K562 (cell line): ENCODE measurements at regions not wholly inside any gene's neighbourhood (a gene's known extent, or its start where the extent isn't known, plus 50 kb on each side); places are given as distances from the start of the nearest gene placed in this dataset.

Experiments
- ATAC-seq: fragments of 200-7000 bp; cut with Tn5 transposase; 3 replicates; pipeline ENCODE4 v1.9.1; 2020; ENCODE audit warnings: moderate library complexity
- BruUV-seq: library from RNA; stranded (reverse); fragments of 400-500 nt; replicated peaks from 2 replicates; lab custom pipeline; 2021; lab: Mats Ljungman, UMichigan
- CTCF ChIA-PET: fragments of 300-600 bp; formaldehyde crosslinking; extraction: SDS; loops from one replicate; lab custom pipeline; 2021; ENCODE audit warnings: low intra/inter-chr PET ratio; lab: Yijun Ruan, JAX
- POLR2A ChIA-PET: fragments of 300-600, 350-650 bp; sonication (Branson Sonifier 250); formaldehyde crosslinking; extraction: SDS; loops from one replicate; lab custom pipeline; 2021; ENCODE audit warnings: antibody characterized with exemption, inconsistent platforms; lab: Yijun Ruan, JAX
- DNase-seq, 4 experiments: peaks; one replicate each; pipeline versions ENCODE4 v3.0.0 to v3.0.0-alpha.2; 2011 to 2018; ENCODE audit warnings: low spot score in 3 of 4, mixed read lengths in 3 of 4; ENCODE audit errors: extremely low read depth in 1 of 4
- FAIRE-seq: peaks from 2 replicates; lab custom pipeline; 2011; peaks lifted over from hg19 to GRCh38; lab: Jason Lieb, UNC
- H2AFZ ChIP-seq: 2 replicates; pipeline ENCODE4 v1.6.0; 2011; ENCODE audit warnings: low read depth, low read length, control low read depth, inconsistent platforms
- H3K27ac ChIP-seq: fragments of 200-600 bp; 3 replicates; pipeline ENCODE4 v1.8.0; 2011; ENCODE audit warnings: low read depth, mild to moderate bottlenecking, control low read depth, inconsistent platforms, low read length, moderate library complexity, mixed read lengths; ENCODE audit errors: extremely low read depth
- H3K27me3 ChIP-seq, 2 experiments: fragments of 300-600 bp in 1 of 2; 2 replicates in 1 of 2; 3 replicates in 1 of 2; pipeline versions ENCODE4 v1.6.0 to v1.8.0; 2011; ENCODE audit warnings: inconsistent platforms in 2 of 2, low read length in 2 of 2, mild to moderate bottlenecking in 1 of 2, mixed read lengths in 1 of 2, moderate library complexity in 1 of 2; ENCODE audit not compliant: control insufficient read depth in 2 of 2, insufficient read depth in 2 of 2
- H3K36me3 ChIP-seq: fragments of 300-600 bp; 3 replicates; pipeline ENCODE4 v1.8.0; 2011; ENCODE audit warnings: mild to moderate bottlenecking, low read length, inconsistent platforms; ENCODE audit not compliant: control insufficient read depth, insufficient read depth
- H3K4me1 ChIP-seq, 2 experiments: fragments of 200-600 bp in 1 of 2; replicated peaks in 1 of 2; 2 replicates in 1 of 2; 3 replicates in 1 of 2; pipeline versions ENCODE4 v1.5.1 to v1.8.0; 2011; ENCODE audit warnings: inconsistent platforms in 2 of 2, low read length in 2 of 2, mild to moderate bottlenecking in 1 of 2, mixed read lengths in 1 of 2, moderate library complexity in 1 of 2; ENCODE audit not compliant: control insufficient read depth in 2 of 2, insufficient read depth in 2 of 2
- H3K4me2 ChIP-seq: 2 replicates; pipeline ENCODE4 v1.6.1; 2011; ENCODE audit warnings: low read length, control low read depth, inconsistent platforms, mixed read lengths; ENCODE audit not compliant: insufficient read depth
- H3K4me3 ChIP-seq: fragments of 200-600 bp; sonication (generic), shearing (Covaris generic); 2 replicates; pipeline ENCODE4 v1.5.1; 2016; ENCODE audit warnings: control low read depth, inconsistent platforms
- H3K79me2 ChIP-seq: fragments of 200-600 bp; 3 replicates; pipeline ENCODE4 v1.8.0; 2011; ENCODE audit warnings: low read length, inconsistent platforms; ENCODE audit not compliant: control insufficient read depth, insufficient read depth
- H3K9ac ChIP-seq, 2 experiments: 2 replicates each; pipeline versions ENCODE4 v1.6.0 to v1.6.1; 2011; ENCODE audit warnings: low read depth in 2 of 2, low read length in 2 of 2, control low read depth in 1 of 2, inconsistent platforms in 1 of 2, mild to moderate bottlenecking in 1 of 2, mixed read lengths in 1 of 2; ENCODE audit not compliant: insufficient read depth in 1 of 2
- H3K9me1 ChIP-seq: one replicate; pipeline ENCODE4 v1.6.0; 2011; ENCODE audit warnings: inconsistent platforms, mild to moderate bottlenecking, low read length, moderate library complexity; ENCODE audit not compliant: control insufficient read depth, insufficient read depth
- H3K9me3 ChIP-seq: replicated peaks from 2 replicates; pipeline ENCODE4 v1.5.1; 2011; ENCODE audit warnings: low read depth, low read length, inconsistent platforms; ENCODE audit not compliant: control insufficient read depth, insufficient read depth
- H4K20me1 ChIP-seq: replicated peaks from 2 replicates; pipeline ENCODE4 v1.6.1; 2011; ENCODE audit warnings: low read length, inconsistent platforms, mixed read lengths; ENCODE audit not compliant: control insufficient read depth, insufficient read depth
- HMG20A ChIP-seq: fragments of 450-650 bp; formaldehyde crosslinking; conservative IDR thresholded peaks from 2 replicates; pipeline ENCODE4 v1.4.0; 2020; ENCODE audit warnings: mild to moderate bottlenecking, mixed read lengths
- MEIS2 ChIP-seq: fragments of 450-650 bp; IDR thresholded peaks from 2 replicates; pipeline ENCODE4 v1.6.1; 2014; ENCODE audit warnings: mild to moderate bottlenecking; ENCODE audit not compliant: partially characterized antibody
- OTX1 ChIP-seq: fragments of 450-650 bp; formaldehyde crosslinking; IDR thresholded peaks from 2 replicates; pipeline ENCODE4 v1.4.0; 2022; ENCODE audit warnings: mild to moderate bottlenecking
- POLR2A ChIP-seq: fragments of 450-650 bp; conservative IDR thresholded peaks from 2 replicates; pipeline ENCODE4 v1.6.1; 2016
- POLR2G ChIP-seq: fragments of 200-400 bp; formaldehyde crosslinking; IDR thresholded peaks from 2 replicates; pipeline ENCODE4 v1.6.1; 2017; ENCODE audit warnings: low read depth, mild to moderate bottlenecking, antibody characterized with exemption, low read length, moderate library complexity
- RBBP5 ChIP-seq: fragments of 200-600 bp; sonication (generic); IDR thresholded peaks from 2 replicates; pipeline ENCODE4 v1.6.1; 2012; ENCODE audit warnings: borderline replicate concordance, mild to moderate bottlenecking, low read length, control low read depth, inconsistent platforms; ENCODE audit not compliant: insufficient read depth, poor library complexity, severe bottlenecking
- RBM34 ChIP-seq: fragments of 200-400 bp; formaldehyde crosslinking; IDR thresholded peaks from 2 replicates; pipeline ENCODE4 v1.6.1; 2018; ENCODE audit warnings: low read length, borderline replicate concordance; ENCODE audit not compliant: insufficient read depth
- ZBTB8A ChIP-seq: fragments of 450-650 bp; IDR thresholded peaks from 2 replicates; pipeline ENCODE4 v1.6.1; 2018; ENCODE audit warnings: mild to moderate bottlenecking, moderate library complexity; ENCODE audit not compliant: partially characterized antibody
- ZFP36 ChIP-seq: fragments of 150-350 bp; IDR thresholded peaks from 2 replicates; pipeline ENCODE4 v1.6.1; 2018; ENCODE audit warnings: low read length, low read depth; ENCODE audit not compliant: partially characterized antibody
- ZKSCAN1 ChIP-seq: fragments of 150-350 bp; IDR thresholded peaks from 2 replicates; pipeline ENCODE4 v1.6.1; 2016; ENCODE audit warnings: low read depth, low read length
- ZNF12 ChIP-seq: sonication (generic); formaldehyde crosslinking; IDR thresholded peaks from 2 replicates; pipeline ENCODE4 v1.4.0; 2020; ENCODE audit warnings: mild to moderate bottlenecking, missing genetic modification reagents
- ZNF436 ChIP-seq: fragments of 250-450, 450-650 bp; sonication (Bioruptor Pico); formaldehyde crosslinking; IDR thresholded peaks from 2 replicates; pipeline ENCODE4 v1.7.0; 2020; ENCODE audit warnings: mild to moderate bottlenecking
- WGBS: fragments of 100-300 bp; shearing (Covaris generic); methylation state at CpG from one replicate; pipeline ENCODE4 v1.1.6; 2016; ENCODE audit warnings: low coverage, mixed read lengths; ENCODE audit not compliant: insufficient coverage; ENCODE audit errors: missing lambda C conversion rate; 5-methylcytosine and 5-hydroxymethylcytosine counted together
- in situ Hi-C: fragments of 300-500 bp; cut with MboI; formaldehyde crosslinking; loops from 4 replicates; pipeline ENCODE4 v1.15.0; 2018; ENCODE audit warnings: inconsistent platforms, mixed read lengths
- intact Hi-C: fragments of 100-400 bp; cut with micrococcal nuclease; formaldehyde crosslinking; loops from 2 replicates; pipeline ENCODE4 v1.14.2; 2022
- TF ChIP-seq, protein P1 (sequence below): fragments of 450-650 bp; IDR thresholded peaks from 2 replicates; pipeline ENCODE4 v1.6.1; 2016; ENCODE audit warnings: low read depth, mild to moderate bottlenecking, moderate library complexity
- TF ChIP-seq, protein P2 (sequence below): fragments of 450-650 bp; formaldehyde crosslinking; IDR thresholded peaks from 2 replicates; pipeline ENCODE4 v1.4.0; 2020; ENCODE audit warnings: mild to moderate bottlenecking, moderate library complexity
- TF ChIP-seq, protein P3 (sequence below): sonication (generic); formaldehyde crosslinking; IDR thresholded peaks from 2 replicates; pipeline ENCODE4 v1.8.0; 2022; ENCODE audit warnings: mild to moderate bottlenecking, missing genetic modification reagents
- TF ChIP-seq, protein P4 (sequence below): fragments of 450-650 bp; IDR thresholded peaks from 2 replicates; pipeline ENCODE4 v1.6.1; 2016; ENCODE audit warnings: missing biosample characterization, missing genetic modification characterization
- TF ChIP-seq, protein P5 (sequence below): fragments of 250-450 bp; sonication (Bioruptor Pico); IDR thresholded peaks from 2 replicates; pipeline ENCODE4 v1.4.0; 2020

DNA sequence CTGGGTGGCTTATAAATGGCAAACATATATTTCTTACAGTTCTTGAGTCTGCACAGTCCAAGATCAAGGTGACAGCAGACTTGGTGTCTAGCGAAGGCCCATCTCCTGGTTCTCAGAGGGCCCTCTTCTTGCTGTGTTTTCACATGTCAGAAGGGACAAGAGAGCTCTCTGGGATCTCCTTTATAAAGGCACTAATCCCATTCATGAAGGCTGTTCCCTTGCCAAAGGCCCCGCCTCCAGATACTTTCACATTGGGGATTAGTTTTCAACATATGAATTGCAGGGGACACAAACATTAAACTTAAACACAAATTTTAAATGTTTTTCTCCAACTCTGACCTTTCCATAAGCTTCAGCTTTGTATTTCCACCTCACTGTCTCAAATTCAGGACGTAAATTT, 1135.0 kb upstream of the TENM3 start (continued):
- TF ChIP-seq, protein P1, sequence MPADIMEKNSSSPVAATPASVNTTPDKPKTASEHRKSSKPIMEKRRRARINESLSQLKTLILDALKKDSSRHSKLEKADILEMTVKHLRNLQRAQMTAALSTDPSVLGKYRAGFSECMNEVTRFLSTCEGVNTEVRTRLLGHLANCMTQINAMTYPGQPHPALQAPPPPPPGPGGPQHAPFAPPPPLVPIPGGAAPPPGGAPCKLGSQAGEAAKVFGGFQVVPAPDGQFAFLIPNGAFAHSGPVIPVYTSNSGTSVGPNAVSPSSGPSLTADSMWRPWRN, result no peak
- no peak for TF ChIP-seq RBM34
- no peak for TF ChIP-seq ZBTB8A
- TF ChIP-seq POLR2G, result no peak
- no peak for TF ChIP-seq RBBP5
- no peak for TF ChIP-seq ZNF12

DNA sequence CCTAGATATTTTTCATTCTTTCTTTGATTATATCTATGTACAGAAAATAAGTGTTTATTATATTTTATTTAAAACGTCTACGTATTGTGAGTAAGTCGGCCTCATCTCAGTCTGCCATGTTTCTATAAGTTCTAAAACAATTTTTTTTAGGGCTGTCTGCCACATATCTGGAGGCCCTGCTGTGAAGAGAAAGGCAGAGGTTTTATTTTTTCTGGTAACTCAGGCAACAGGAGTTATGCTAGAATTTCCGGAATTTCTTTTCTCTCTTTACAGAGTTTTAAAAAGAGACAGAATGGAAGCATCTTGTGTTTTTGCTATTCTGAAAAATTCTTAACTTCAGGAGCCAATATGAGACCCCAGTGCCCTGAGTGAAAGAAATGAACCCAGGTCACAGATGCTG, 1124.0 kb upstream of the TENM3 start:
- no peaks in the 10 kb centered on the region for H3K9me3 ChIP-seq
- H4K20me1 ChIP-seq, result no peaks in the 10 kb centered on the region
- no peak overlapping the region for H3K4me3 ChIP-seq
- no peak overlapping the region for H3K9ac ChIP-seq
- H3K27ac ChIP-seq, result no peak overlapping the region
- no peak for ATAC-seq
- POLR2A ChIA-PET, result no interaction called here
- H3K79me2 ChIP-seq, result no peaks in the 10 kb centered on the region
- BruUV-seq, result no TSS peak
- no peak overlapping the region for H3K4me2 ChIP-seq
- in situ Hi-C loops (no loop called here), intact Hi-C loops (no loop called here)
- no peaks in the 10 kb centered on the region for H3K9me1 ChIP-seq
- no peak for DNase-seq
- WGBS, result 11% methylated on average over 4 of the region's 4 CpGs
- H2AFZ ChIP-seq, result no peak overlapping the region
- H3K4me1 ChIP-seq, result no peaks in the 10 kb centered on the region
- CTCF ChIA-PET, result no interaction called here
- no peaks in the 10 kb centered on the region for H3K36me3 ChIP-seq
- no peaks in the 10 kb centered on the region for H3K27me3 ChIP-seq
- no peak for FAIRE-seq
- TF ChIP-seq MEIS2 (no peak), ZNF436 (CRISPR knock-in tag) (no peak), ZKSCAN1 (no peak), POLR2A (no peak), HMG20A (no peak), ZFP36 (no peak), OTX1 (CRISPR knock-in tag) (no peak)
- TF ChIP-seq, protein P2, sequence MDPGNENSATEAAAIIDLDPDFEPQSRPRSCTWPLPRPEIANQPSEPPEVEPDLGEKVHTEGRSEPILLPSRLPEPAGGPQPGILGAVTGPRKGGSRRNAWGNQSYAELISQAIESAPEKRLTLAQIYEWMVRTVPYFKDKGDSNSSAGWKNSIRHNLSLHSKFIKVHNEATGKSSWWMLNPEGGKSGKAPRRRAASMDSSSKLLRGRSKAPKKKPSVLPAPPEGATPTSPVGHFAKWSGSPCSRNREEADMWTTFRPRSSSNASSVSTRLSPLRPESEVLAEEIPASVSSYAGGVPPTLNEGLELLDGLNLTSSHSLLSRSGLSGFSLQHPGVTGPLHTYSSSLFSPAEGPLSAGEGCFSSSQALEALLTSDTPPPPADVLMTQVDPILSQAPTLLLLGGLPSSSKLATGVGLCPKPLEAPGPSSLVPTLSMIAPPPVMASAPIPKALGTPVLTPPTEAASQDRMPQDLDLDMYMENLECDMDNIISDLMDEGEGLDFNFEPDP, result no peak
- TF ChIP-seq, protein P3, sequence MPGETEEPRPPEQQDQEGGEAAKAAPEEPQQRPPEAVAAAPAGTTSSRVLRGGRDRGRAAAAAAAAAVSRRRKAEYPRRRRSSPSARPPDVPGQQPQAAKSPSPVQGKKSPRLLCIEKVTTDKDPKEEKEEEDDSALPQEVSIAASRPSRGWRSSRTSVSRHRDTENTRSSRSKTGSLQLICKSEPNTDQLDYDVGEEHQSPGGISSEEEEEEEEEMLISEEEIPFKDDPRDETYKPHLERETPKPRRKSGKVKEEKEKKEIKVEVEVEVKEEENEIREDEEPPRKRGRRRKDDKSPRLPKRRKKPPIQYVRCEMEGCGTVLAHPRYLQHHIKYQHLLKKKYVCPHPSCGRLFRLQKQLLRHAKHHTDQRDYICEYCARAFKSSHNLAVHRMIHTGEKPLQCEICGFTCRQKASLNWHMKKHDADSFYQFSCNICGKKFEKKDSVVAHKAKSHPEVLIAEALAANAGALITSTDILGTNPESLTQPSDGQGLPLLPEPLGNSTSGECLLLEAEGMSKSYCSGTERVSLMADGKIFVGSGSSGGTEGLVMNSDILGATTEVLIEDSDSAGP (CRISPR knock-in tag), result no peak
- TF ChIP-seq, protein P4, sequence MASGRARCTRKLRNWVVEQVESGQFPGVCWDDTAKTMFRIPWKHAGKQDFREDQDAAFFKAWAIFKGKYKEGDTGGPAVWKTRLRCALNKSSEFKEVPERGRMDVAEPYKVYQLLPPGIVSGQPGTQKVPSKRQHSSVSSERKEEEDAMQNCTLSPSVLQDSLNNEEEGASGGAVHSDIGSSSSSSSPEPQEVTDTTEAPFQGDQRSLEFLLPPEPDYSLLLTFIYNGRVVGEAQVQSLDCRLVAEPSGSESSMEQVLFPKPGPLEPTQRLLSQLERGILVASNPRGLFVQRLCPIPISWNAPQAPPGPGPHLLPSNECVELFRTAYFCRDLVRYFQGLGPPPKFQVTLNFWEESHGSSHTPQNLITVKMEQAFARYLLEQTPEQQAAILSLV, result no peak
- TF ChIP-seq, protein P5, sequence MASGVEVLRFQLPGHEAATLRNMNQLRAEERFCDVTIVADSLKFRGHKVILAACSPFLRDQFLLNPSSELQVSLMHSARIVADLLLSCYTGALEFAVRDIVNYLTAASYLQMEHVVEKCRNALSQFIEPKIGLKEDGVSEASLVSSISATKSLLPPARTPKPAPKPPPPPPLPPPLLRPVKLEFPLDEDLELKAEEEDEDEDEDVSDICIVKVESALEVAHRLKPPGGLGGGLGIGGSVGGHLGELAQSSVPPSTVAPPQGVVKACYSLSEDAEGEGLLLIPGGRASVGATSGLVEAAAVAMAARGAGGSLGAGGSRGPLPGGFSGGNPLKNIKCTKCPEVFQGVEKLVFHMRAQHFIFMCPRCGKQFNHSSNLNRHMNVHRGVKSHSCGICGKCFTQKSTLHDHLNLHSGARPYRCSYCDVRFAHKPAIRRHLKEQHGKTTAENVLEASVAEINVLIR (CRISPR knock-in tag), result no peak
